Mammary epithelial cell (primary cell): ENCODE measurements at regions not wholly inside any gene's neighbourhood (a gene's known extent, or its start where the extent isn't known, plus 50 kb on each side); places are given as distances from the start of the nearest gene placed in this dataset.

Experiments used
- CTCF ChIP-seq, 2 donors: IDR thresholded peaks in 1 of 2; conservative IDR thresholded peaks in 1 of 2; 2 replicates each; pipeline ENCODE4 v1.5.1; 2011 to 2012; ENCODE audit warnings: inconsistent platforms in 2 of 2, low read length in 2 of 2, mild to moderate bottlenecking in 2 of 2, control low read depth in 1 of 2, low read depth in 1 of 2; ENCODE audit not compliant: insufficient read depth in 1 of 2; ENCODE audit errors: extremely low read depth in 1 of 2
- EZH2 ChIP-seq: IDR thresholded peaks from 2 replicates; pipeline ENCODE4 v1.6.1; 2012; ENCODE audit warnings: low read length, inconsistent platforms, borderline replicate concordance

DNA sequence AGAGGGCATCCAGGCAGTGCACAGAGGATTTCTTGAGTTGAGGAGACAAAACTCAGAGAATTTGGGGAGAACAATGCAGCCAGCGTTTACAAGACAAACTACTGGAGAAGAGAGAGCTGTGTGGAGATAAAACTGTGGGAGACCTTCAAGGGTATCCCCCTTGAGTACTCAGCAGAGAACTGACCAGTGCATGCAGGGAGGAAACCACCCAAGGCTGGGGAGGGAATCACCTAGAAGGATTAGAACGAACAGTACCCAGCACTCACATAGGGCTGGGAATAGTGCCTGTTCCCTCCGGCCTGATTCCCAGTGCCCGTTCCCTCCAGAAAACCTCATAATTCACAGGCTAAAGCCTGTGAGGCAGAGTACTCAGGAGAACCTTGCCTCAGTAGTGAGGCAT lies 61.9 kb upstream of the YPEL5 start:
- TF ChIP-seq CTCF (conservative IDR thresholded peaks at IDR 0.05 in 1 of 2, IDR thresholded peaks at IDR 0.05 in 1 of 2; ENCODE audit: extremely low read depth in 1 of 2, insufficient read depth in 1 of 2, low read depth in 1 of 2, low read length in 2 of 2), result no peak
- TF ChIP-seq EZH2, result no peak
